ENCODE measurements at regions not wholly inside any gene's neighbourhood (a gene's known extent, or its start where the extent isn't known, plus 50 kb on each side); places are given as distances from the start of the nearest gene placed in this dataset.

- TF ChIP-seq FOXS1 (CRISPR knock-in tag; IDR thresholded peaks at IDR 0.05) (no peak), ZC3H11A (IDR thresholded peaks at IDR 0.05) (no peak)
These were observed 441.4 kb downstream of the DCDC2C start for GRCh38 chr2:4144731-4145130.
